Stimulated activated CD4-positive, alpha-beta T cell treated with anti-CD3 and anti-CD28 coated beads, Interleukin-2, amount 100 ng/mL, for 48 hours (primary cell): ENCODE measurements at regions not wholly inside any gene's neighbourhood (a gene's known extent, or its start where the extent isn't known, plus 50 kb on each side); places are given as distances from the start of the nearest gene placed in this dataset.

Experiments
- DNase-seq, 2 donors: peaks; one replicate each; pipeline ENCODE4 v3.0.0-alpha.2; 2020

DNA sequence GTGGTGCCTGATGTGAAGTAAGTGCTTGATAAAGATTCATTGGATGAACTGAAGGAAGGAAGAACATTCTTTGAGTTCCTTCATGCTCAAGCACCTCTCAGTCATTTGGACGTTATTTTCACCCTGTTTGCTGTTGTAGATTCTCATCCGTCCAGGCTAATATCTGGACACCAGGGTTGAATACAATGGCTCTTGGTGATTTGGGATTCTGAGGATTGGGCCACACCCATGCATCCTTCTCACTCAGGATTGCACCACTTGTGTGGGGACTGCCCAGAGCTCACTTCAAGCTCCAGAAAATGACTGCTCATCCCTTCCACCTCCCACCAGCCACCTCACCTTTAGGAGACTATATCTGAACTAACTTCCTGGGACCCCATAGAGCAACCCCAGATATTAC is 117.1 kb upstream of the IPO9 start:
- no peak for DNase-seq

GRCh38 chr1:201712387-201713085 is 116.4 kb upstream of the IPO9 start:
- no peak for DNase-seq

DNA sequence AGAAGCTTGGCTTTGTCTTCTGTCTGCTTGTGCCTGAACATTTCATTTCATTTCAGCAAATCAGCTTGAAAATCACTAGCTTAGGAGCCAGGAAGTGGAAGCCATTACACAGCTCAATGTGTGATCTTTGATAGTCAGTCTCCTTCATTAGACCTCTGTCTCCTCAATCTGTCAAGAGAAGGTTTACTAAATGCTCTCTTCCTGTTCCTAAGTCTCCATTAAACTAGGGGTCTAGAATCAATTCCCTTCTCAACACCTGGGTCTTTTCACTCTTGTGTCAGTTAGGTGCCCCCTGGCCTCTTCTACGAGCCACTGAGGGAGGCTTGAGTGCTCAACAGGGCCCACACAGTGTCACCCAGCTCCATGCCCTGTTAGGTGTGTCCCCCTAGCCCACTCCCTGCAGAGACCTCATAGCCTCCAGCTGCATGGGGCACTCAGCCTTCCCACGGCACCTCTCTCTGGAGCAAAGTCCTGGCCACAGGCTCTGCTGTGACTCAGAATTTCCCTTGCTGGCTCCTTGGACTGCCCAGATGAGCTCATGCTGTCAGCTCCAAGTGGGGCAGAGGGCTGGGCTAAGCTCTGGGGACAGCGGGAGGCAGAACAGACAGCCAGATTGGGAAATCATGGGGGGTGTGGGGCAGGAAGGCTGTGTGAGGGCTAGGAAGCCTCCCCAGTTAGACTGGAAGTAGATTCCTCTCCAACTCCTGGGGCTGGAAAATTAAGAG is 115.7 kb upstream of the IPO9 start:
- DNase-seq, result no peak

GRCh38 chr1:201714542-201715329 is 114.2 kb upstream of the IPO9 start:
- no peak for DNase-seq

- DNase-seq, result no peak
Observed at GRCh38 chr1:201715351-201715750, 113.6 kb upstream of the IPO9 start.

GRCh38 chr1:201715801-201716741 is 112.9 kb upstream of the IPO9 start:
- DNase-seq, result no peak

GRCh38 chr1:201716742-201717135 is 112.2 kb upstream of the IPO9 start:
- no peak for DNase-seq

DNA sequence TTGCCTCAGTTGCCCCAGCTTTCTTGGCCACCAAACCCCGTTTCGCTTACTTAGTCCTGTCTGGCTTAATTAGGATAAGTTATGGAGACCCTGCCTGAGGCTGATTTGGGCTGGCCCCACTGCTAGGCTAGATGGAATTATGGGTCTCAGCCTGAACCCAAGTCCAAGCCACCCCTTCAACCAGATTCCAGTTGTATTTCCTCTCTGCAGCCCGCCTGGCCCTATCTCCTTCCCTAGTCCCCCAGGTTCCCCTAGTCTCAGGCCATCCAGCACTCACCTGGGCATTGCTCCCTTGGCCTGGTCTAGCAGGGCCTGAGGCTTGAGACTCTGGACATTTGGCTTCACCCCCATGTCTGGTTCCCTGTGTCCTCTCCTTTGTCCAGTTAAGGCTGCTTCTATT is 111.7 kb upstream of the IPO9 start:
- no peak for DNase-seq

- no peak for DNase-seq
Observed at GRCh38 chr1:201718346-201719202, 110.4 kb upstream of the IPO9 start.

DNA sequence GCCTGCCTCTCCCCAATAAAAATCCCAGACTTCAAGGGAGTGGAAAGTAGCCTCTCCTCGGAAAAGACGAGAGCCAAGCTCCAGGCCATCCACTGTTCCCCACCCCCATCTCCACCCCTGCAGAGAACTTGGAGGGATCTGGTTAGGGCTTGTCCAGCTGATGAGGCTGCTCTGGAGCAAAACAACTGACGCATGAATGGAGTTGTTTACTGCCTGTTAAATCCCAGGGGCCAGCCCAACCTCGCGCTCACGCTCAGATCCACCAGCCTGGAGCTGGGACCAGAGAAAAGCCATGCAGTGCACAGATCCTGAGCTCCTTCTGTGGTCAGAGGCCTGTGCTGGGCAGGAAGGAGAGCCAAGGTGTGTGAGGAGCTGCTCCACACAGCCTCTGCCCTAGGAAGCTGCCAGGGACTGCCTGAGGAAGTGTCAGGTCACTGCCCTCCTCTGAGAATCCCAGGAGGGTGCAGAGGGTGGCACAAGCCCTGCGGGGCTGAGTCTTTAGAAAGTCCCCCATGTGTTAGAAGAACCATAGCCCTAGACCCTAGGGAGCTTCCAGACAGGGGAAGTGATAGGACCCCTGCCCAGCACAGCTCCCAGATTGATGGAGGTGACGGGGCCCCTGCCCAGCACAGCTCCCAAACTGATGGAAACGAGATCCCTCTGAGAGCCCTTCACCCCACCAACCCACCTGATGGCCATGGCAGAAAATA is 109.0 kb upstream of the IPO9 start:
- no peak for DNase-seq

- DNase-seq, result no peak
Observed at GRCh38 chr1:201720522-201720844, 108.5 kb upstream of the IPO9 start.

DNA sequence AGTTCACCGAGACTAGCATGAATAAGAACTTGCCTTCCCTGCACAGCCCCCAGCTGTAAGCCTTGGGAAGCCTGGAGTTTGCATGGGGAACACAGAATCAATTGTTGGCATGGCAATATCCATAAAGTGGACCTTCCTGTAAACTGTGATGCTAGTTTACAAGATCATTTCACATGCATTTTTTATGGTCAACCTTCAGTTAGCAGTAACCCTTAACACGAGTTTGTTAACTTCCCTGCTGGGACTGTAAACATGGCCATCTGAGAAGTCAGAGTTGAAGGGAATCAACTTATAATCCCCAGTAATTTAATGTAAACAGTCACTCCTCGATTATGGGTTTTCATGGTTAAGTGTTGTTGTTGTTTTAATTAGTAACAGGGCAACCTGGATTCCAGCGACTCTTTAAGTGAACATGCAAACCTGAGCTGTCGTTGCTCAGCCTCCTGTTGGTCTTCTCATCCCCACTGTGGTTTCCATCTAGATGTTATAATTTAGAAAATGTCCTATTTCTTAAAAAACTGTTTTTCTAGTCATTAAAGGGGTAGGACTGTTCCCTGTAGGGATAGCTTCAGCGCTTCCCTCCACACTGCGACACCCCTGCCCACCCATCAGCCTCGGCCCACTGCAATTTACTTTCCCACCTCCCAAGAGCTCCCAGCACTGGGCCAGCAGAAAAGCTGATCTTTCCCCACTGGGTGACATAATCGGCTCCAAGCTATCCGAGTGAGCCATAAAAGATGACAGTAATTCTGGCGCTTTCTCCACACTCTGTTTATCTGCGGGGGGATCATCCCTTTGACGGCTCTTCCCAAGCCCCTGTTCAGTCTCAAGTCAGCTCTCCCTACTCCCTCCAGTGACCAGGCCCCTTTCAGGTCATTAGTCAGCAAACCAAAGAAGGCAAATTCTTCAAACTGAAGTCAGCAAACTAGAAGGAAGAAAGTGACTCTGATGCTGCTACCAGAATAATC is 107.6 kb upstream of the IPO9 start:
- DNase-seq, result no peak

GRCh38 chr1:201724039-201724765 is 104.8 kb upstream of the IPO9 start:
- no peak for DNase-seq

DNA sequence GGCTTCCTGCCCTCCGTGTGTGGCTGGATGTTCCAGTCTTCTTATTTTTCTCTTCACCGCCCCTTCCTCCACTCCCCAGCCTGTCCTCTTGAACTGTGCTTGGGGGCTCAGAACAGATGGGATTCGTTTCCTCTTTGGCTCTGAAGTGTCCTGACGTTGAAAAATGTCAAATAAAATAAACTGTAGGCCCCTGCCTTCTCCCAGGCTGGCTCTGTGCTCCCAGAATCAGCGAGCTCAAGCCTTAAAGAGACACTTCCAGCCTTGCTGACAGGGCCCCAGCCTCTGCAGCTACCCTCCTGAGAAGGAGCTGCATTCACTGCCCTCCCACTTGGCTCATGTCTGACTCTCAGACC is 104.2 kb upstream of the IPO9 start:
- no peak for DNase-seq

- no peak for DNase-seq
Observed at GRCh38 chr1:201726700-201727099, 102.3 kb upstream of the IPO9 start.

DNA sequence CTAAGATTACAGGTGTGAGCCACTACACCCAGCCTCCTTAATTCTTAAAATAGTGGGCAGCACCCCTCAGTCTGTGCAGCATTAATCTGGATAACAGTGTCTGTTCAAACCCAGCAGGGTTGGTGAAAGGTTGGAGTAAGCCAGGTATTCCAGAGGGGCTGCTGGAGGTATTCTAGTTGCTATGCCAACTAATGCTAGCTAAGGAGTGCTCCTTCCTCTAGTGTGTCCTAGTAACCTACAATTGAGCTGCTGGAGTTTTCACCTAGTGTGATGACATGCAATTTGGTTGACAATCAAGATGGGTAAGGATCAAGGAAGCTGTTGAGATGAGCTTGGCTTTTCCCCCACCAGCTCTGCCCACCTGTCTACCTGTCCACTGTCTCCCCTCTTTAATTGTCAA is 100.2 kb upstream of the IPO9 start:
- no peak for DNase-seq

GRCh38 chr1:201729973-201730608 is 98.9 kb upstream of the IPO9 start:
- DNase-seq, result no peak

DNA sequence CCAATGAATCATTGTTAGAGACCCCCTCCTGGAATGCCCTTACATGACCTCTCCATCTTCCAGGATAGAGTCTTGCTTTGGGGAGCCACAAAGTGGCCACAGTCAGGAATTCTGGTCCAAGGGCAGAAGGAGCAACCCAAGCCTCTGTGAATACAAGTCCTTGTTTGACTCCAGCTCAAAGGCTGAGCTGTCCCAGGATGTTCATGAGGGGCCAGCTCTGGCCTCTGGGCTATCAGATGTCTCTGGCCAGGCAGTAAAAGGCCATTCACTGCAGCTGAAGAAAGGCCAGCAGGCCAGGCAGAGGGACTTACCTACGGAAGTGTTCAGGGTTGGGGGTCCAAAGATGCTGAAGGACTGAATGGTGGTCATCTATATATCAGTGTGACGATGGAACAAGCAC is 98.3 kb upstream of the IPO9 start:
- no peak for DNase-seq

GRCh38 chr1:201731142-201731541 is 97.8 kb upstream of the IPO9 start:
- DNase-seq, result no peak
